ENCODE measurements at regions not wholly inside any gene's neighbourhood (a gene's known extent, or its start where the extent isn't known, plus 50 kb on each side); places are given as distances from the start of the nearest gene placed in this dataset.

GRCh38 chr14:35229084-35229791 is 62.9 kb upstream of the PSMA6 start:
- TF ChIP-seq CTCF (IDR thresholded peaks at IDR 0.05) (peak; percentile 44), ZFX (IDR thresholded peaks at IDR 0.05; ENCODE audit: borderline replicate concordance) (no peak)
